ENCODE measurements at regions not wholly inside any gene's neighbourhood (a gene's known extent, or its start where the extent isn't known, plus 50 kb on each side); places are given as distances from the start of the nearest gene placed in this dataset.

GRCh38 chr1:55974714-55975441, 604.5 kb downstream of the PLPP3 start:
- no peak for DNase-seq (ENCODE audit: low read depth)

GRCh38 chr1:55970526-55971110, 608.7 kb downstream of the PLPP3 start:
- DNase-seq (ENCODE audit: low read depth), result no peak

GRCh38 chr1:55969322-55969721, 610.0 kb downstream of the PLPP3 start:
- DNase-seq (ENCODE audit: low read depth), result no peak

GRCh38 chr1:55968661-55969060, 610.7 kb downstream of the PLPP3 start:
- no peak for DNase-seq (ENCODE audit: low read depth)

GRCh38 chr1:55965981-55966461, 613.3 kb downstream of the PLPP3 start:
- no peak for DNase-seq (ENCODE audit: low read depth)

- no peak for DNase-seq (ENCODE audit: low read depth)
These were observed 616.9 kb downstream of the PLPP3 start for GRCh38 chr1:55962472-55962871.

GRCh38 chr1:55959136-55959548, 620.2 kb downstream of the PLPP3 start:
- DNase-seq (ENCODE audit: low read depth), result no peak

GRCh38 chr1:55958498-55958897, 620.9 kb downstream of the PLPP3 start:
- DNase-seq (ENCODE audit: low read depth), result no peak

- no peak for DNase-seq (ENCODE audit: low read depth)
These were observed 622.1 kb downstream of the PLPP3 start for GRCh38 chr1:55957276-55957675.

- no peak for DNase-seq (ENCODE audit: low read depth)
These were observed 624.2 kb downstream of the PLPP3 start for GRCh38 chr1:55955016-55955621.

GRCh38 chr1:55951291-55951690, 628.1 kb downstream of the PLPP3 start:
- no peak for DNase-seq (ENCODE audit: low read depth)

- DNase-seq (ENCODE audit: low read depth), result no peak
These were observed 631.9 kb downstream of the PLPP3 start for GRCh38 chr1:55947446-55947845.

GRCh38 chr1:55943721-55944435, 635.5 kb downstream of the PLPP3 start:
- DNase-seq (ENCODE audit: low read depth), result no peak

- DNase-seq (ENCODE audit: low read depth), result no peak
These were observed 636.4 kb downstream of the PLPP3 start for GRCh38 chr1:55943012-55943411.

- no peak for DNase-seq (ENCODE audit: low read depth)
These were observed 639.5 kb downstream of the PLPP3 start for GRCh38 chr1:55939866-55940265.

GRCh38 chr1:55938861-55939260, 640.5 kb downstream of the PLPP3 start:
- no peak for DNase-seq (ENCODE audit: low read depth)

- no peak for DNase-seq (ENCODE audit: low read depth)
These were observed 641.0 kb downstream of the PLPP3 start for GRCh38 chr1:55938376-55938850.

- no peak for DNase-seq (ENCODE audit: low read depth)
These were observed 641.5 kb downstream of the PLPP3 start for GRCh38 chr1:55937840-55938375.

GRCh38 chr1:55935236-55935635, 644.1 kb downstream of the PLPP3 start:
- DNase-seq (ENCODE audit: low read depth), result no peak

GRCh38 chr1:55932402-55932801, 647.0 kb downstream of the PLPP3 start:
- DNase-seq (ENCODE audit: low read depth), result no peak

- DNase-seq (ENCODE audit: low read depth), result no peak
These were observed 648.1 kb downstream of the PLPP3 start for GRCh38 chr1:55931081-55931940.
